GDM1 (cell line): ENCODE measurements at regions not wholly inside any gene's neighbourhood (a gene's known extent, or its start where the extent isn't known, plus 50 kb on each side); places are given as distances from the start of the nearest gene placed in this dataset.

Experiments
- DNase-seq: peaks from one replicate; lab custom pipeline; 2025; lab: John Stamatoyannopoulos, UW

DNA sequence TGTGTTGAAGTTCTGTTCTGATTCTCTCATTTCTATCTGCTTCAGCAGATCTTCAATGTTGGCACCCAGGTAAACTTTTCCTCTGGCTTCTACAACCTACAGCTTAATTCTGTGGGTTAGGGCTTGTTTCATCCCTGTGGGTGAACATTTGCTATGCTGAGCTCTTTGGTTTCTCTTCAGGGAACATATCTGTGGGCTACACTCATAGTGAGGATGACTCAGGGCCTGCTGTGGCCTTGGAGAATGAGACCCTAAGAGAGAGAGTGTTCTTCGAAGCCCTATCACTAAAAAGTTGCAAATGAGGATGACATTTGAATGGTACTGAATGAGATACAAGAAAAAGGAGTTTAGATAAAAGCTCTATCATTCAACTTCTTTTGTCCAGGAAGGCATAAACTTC, 346.2 kb upstream of the CBLB start:
- DNase-seq, result no peak

DNA sequence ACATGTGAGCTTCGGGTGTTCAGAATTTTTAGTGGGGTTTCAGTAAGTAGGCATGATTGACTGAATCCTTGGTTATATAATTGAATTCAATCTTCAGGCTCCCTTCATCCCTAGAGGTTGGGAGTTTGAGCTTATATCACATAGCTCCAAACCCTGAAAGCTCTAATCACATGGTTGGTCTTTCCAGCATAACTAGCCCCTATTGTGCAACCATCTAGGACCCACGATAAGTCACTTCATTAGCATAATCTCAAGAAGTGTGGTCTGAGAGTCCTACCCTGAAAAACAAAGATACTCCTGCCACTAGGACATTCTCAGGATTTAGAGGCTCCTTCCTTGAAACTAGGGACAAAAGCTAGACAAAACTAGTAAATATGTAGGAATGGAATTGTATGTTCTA, 348.9 kb upstream of the CBLB start:
- DNase-seq, result no peak

DNA sequence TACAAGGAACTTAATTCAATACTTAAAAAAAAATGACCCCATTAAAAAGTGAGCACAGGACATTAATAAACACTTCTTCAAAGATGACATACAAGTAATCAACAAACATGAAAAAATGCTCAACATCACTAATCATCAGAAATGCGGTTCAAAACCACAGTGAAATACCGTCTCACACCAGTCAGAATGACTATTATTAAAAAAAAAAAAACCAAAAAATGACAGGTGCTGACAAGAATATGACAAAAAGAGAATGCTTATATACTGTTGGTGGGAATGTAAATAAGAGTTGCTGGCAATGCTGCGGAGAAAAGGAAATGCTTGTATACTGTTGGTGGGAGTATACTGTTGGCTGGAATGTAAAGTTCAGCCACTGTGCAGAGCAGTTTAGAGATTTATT, 358.3 kb upstream of the CBLB start:
- DNase-seq, result no peak

DNA sequence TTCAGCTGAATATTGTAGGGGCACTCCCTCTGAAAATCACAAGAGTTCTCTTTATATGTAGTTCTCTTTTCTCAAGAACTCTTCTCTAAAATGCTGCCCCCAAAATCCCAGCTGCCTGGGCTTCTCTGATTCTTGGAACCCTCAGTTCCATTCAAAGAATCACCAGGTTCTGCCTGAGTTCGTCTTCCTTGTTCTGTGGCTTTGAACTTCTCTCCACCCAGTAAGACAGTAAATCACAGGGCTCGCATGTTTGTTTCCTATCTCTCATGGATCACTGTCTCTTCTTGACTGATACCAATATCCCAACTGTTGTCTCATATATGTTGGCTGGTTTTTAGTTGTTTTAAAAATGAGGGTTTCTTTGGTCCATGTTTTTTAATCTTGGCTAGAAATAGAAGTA, 359.5 kb upstream of the CBLB start:
- no peak for DNase-seq

DNA sequence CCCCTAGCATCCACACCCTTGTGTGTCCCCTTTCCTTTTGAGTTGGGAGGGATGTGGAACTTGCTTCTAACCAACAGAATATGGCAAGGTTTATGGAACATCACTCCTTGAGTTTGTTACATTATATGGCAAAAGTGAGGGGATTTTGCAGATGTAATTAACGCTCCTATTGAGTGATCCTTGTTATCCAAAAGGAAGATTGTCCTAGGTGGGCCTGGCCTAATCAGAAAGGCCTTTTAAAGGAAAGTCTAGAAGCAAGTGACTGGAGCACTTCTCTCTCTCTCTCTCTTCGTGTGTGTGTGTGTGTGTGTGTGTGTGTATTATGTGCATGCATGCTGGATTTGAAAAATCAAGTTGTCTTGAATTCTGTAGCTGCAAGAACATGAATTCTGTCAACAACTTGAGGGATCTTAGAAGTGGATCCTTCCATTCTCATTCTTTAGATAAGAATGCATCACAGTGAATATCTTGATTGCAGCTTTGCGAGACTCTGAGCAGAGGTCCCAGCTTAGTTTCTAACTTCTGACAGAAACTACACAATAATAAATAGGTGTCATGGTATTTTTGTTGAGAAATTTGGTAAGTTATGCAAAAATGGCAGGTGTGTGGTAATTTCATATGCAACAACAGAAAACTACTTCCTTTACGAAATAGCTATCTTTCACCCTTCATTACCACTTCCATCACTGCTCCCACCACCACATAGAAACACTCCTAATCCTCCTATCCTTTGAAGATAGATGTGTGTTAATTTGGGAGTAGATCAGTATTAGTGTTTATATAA, 360.9 kb upstream of the CBLB start:
- DNase-seq, result no peak

DNA sequence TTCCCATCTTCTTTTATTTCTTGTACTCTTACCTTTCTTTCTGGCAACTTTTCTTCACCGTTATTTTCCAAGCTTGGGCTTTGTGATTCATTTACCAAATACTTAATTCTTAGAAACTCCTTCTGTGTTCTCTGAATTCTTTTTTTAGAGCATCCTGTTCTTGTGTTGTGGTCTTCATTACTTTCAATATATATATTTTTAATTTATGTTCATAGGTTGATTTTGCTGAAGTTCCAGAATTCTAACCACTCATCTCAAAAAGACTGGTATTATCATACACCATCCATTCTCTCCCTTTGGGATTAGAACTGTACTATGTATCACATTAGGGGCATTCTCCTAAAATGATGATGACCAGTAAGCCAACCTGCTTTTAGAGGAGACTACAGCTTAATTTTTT, 362.3 kb upstream of the CBLB start:
- no peak for DNase-seq

DNA sequence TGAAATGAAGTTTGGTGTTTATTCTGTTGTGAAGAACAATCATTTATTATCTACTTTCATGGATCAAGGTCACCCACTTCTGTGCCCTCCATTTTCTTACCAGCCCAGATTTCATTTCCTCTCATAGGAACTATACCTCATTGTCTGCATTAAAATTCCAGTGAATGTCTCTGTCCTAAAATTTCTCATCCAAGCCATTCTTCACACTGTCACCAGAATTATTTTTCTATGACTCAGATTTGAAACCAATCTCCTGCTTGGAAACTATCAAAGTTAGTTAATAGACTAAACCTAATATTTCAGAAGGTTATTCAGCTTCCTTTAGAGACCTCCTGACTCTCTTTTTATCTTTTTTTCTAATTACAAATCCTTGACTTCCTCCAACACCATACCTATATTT, 364.1 kb upstream of the CBLB start:
- no peak for DNase-seq

DNA sequence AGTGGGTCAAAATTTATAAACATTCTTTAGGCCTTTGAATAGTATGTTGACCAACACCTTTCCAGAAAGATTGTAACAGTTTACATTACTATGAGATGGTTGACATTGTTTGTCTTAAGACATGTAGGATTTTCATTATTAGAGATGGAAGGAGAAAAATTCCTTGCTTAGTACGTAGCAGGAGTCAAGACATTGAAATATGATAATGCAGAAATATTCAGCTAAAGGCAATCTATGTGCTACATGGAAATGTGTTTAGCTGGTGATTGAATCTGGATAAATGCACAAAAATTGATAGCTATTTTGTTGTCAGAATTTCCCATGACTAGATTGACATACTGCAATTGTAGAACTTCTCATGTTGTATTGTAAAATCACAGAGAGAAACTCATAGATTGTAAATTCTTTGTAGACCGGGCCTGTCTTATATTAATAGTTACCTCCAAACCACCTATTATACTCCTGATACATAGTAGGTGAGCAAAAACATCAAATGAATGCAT, 370.4 kb upstream of the CBLB start:
- no peak for DNase-seq

DNA sequence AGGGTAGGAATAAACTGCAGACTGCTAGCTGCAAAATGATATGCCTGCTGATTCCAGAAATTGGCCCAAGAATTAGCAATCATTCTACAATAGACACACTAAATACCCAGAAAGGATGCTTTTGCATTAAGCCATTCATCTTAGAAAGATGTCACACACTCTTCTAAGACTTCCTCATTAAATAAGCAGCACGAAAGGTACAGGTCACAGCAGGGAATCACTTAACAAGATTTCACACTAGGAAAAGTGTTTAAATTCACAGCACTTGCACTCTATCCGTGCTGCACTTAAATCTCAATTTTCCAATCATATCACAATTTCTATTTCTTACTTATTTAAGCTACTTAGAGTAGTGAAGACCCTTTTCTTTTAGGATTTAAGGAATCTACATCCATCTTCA, 372.8 kb upstream of the CBLB start:
- DNase-seq, result no peak

DNA sequence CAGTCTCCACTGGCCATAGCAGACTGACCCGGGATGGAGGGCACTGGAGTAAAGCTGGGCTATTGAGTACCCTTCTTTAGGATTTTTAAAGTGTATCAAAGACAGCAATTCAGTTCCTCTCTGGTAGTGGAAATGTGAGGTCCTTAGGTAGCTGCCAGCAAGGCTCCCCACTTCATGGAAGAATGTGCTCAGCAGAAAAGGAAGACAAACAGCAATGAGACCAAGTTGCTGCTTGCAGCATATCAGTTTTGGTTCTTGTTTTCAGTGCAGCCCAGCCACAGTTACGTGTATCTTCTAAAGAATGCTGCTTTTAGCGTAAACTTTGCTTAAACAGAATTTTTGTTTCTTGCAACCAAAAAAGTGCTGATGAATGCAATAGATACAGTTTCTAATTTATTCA, 374.0 kb upstream of the CBLB start:
- DNase-seq, result no peak

DNA sequence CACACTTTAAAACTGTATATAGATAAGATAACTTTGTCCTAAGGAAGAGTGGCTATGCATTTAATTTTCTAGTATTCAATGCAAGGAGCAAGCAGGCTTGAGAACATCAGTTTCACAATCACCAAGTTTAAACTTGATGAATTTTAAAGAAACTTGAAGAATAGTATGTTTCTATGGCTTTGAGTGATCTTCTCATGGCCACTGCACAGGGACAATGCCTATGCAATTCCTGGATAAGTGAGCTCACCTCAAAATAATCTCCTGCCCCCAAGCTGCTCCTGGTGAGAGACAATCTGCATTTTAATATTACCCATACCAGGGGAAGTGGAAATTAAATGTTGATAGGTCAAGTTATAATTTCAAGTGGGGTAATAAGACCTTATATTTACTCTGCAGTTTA, 376.6 kb upstream of the CBLB start:
- no peak for DNase-seq

DNA sequence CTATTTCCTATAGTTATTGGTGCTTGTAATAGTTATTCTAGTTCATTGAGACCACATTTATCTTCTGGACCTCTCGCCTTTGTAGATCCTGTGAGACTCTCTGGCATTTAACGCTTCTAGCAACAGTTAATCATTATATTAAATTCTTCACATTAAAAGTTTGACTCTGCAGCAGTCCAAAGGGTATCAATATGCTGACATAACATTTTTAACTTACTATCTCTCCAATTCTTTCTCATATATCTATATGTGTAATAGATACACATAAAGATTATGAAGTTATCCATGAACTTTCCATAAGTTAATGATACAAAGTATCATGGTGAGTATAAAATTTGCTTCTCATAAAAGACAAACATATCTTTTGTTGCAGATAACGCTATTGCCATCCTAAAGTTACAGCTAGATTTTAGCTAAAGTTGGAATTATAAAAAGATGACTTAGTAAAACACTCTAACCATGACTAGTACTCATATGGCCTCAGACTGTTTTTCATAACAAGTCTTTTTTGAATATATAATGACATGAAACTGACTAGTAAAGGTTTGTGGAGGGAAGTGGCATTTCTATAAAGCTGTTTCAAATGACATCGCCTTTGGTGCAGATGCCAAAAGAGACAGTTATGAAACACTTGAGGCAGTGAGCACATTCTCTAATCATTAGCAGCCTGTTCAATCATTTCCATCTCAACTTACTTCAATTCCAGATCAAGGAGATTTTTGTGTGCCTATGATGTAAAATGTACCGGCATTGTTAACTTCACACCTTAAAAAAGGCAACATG, 379.3 kb upstream of the CBLB start:
- DNase-seq, result no peak

DNA sequence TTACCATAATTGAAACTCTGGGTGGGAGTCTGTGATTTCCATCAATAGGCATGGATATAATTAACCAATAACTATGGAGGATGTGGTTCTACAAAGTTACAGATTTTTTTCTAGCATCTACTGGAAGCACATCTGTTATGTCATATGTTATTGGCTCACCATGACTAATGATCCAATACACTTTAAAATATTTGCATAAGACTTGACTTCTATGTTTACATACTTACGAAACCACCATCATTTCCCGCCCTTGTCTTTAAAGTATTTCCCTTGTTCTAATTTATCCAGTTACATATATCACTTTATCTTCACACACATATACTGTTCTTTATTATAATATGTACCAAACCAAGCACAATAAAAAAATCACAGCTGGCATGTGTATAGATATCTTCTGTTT, 380.3 kb upstream of the CBLB start:
- no peak for DNase-seq

DNA sequence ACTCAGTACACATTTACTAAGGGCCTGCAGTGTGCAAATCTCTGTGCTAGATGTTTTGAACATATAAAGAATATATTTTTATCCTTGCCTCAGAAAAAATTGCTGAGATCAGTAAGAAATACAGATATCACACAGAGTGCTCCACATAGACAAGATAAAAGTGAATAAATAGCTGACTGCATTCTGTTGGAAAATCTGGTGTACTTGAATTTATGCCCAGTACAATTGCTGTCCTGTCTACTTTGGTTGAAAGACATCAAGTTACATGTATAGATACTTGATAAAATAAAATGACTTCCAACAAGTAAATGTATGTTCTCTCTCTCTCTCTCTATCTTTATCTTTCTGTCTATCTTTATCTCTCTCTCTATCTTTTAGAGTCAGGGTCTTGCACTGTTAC, 381.2 kb upstream of the CBLB start:
- DNase-seq, result no peak

DNA sequence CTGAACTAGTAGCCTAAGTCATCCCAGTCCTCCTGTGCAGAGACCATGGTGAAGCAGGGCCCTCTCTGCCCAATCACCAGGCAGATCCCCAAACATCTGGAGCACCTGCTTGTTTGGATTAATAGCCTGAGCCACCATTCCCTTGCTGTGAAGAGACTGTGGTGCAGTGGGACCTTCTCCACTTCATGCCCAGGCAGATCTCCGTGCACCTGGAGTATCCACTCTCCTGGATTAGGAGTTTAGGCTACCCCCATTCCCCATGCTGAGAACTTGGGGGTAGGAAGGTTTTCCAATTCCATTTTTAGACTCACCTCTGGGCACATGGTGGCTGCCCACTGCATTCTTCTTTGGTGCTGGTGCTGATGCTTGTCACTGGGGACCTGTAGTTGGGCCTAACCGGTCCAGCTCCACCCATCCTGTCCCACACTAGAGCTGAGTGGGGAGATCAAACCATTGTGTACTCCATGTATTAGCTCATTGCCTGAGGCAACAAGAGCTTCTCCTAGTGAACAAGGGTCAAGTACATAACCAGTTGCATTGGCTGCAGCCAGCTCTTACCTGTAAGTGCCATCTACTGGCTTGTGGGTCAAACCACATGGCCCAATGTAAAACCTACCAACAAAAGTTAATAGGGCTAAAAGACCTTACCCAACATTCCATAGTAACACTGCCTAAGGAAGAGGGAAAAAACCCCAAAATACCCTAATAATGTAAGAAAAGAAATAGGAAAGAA, 382.5 kb upstream of the CBLB start:
- no peak for DNase-seq

DNA sequence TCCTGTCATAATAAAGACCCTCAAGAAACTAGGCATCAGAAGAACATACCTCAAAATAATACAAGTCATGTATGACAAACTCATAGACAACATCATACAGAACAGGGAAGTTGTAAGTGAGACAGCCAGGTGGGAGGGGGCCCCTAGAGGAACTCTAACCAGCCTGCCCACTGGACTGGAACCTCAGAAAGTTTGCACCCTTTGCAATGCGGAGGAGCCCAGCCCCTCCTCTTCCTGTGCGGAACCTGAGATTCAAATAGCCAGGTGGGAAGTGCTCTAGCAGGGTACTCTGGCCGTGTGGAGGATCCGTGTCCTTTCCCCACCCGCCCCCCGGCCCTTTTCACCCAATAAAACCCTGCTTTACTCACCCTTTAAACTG, 387.0 kb upstream of the CBLB start:
- DNase-seq, result no peak

DNA sequence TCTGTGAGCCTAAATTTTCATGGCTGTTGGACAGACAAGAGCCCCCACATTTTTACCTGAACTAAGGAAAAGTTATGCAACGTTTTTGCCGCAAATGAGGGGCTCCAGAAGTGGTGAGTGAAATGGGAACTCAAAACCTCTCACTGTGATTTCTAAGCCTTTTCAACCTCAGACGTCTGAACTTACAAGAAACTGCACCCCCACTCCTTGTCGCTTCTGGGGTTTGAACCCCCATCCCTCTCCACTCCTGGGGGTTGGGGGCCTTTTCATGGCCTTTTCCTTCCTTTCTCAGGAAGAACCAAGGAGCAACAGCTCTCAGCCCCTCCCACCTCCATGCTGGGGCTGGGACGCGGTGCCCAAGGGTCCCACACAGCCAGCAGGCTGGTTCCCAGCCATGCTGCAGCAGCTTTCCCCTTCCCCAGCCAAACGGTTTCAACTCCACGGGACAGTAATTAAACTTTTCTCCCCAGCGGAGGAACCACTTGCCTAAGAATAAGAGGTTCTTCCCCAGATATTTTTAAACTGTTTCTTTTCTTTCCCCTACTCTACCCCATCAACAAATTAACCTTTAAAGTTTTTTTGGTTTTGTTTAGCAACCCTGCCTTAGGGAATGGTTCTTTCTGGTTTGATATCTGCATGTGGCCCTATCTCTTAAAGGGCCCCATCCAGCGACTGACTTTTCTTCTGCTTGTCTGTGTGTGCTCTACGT, 387.6 kb upstream of the CBLB start:
- DNase-seq, result no peak

DNA sequence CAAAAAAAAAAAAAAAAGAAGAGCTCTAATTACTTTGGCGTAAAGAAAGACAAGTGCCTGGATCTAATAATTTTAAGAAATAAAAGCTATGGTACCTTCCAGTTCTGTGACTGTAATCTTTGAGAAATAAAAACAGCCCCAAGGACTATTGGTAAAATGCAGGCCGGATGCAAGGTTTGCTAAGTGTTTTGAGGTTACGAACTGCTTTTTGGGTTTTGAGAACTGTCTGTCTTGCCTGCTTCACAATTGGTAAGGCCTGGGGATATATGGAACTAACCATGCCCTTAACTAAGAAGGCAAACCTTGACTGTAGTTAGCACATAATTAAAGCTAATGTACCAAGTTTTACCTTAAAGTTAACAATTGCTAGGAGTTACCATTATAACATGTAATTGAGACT, 388.4 kb upstream of the CBLB start:
- DNase-seq, result no peak

DNA sequence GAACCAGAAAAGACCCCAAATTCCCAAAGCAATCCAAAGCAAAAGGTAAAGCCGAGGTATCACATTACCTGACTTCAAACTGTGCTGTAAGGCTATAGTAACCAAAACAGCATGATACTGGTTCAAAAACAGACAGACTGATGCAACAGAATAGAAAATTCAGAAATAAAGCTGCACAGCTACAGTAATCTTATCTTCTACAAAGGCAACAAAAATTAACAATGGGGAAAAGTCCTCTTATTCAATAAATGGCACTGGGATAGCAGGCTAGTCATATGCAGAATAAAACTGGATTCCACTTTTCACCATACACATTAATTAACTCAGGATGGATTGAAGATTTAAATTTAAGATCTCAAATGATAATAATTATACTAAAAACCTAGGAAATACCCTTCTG, 392.6 kb upstream of the CBLB start:
- no peak for DNase-seq

DNA sequence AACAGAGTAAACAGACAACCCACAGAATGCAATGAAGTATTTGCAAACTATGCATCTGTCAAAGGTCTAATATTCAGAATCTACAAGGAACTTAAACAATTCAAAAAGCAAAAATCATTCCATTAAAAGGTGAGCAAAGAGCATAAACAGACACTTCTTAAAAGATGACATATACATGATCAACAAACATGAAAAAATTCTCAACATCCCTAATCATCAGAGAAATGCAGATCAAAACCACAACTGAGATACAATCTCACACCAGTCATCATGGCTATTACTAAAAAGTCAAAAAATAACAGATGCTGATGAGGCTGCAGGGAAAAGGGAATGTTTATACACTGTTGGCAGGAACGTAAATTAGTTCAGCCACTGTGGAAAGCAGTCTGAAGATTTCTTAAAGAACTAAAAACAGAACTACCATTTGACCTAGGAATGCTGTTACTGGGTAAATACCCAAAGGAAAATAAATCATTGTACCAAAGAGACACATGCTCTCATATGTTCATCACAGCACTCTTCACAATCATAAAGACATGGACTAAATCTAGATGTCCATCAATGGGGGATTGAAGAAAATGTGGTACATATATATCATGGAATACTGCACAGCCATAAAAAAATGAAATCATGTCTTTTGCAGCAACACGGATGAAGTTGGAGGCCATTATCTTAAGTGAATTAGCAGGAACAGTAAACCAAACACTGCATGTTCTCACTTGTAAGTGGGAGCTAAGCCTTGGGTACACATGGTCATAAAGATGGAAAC, 393.3 kb upstream of the CBLB start:
- no peak for DNase-seq

DNA sequence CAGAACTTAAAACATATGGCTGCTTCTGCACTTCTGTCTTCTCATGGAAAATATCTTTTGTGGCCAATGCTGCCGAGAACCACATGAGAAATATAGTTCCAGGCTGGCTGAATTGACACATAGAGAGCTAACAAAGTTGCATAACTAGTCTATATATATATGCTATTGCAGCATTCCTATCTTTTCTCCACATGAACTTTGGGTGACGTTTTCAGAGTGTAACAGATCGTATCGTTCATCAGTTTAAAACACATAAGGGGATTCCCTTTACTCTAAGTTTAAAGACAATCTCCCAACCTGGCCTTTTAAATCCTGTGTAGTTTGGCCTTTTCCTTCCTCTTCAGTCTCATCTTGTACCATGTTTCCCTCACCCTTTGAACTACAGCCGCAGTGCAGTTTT, 394.2 kb upstream of the CBLB start:
- DNase-seq, result no peak

DNA sequence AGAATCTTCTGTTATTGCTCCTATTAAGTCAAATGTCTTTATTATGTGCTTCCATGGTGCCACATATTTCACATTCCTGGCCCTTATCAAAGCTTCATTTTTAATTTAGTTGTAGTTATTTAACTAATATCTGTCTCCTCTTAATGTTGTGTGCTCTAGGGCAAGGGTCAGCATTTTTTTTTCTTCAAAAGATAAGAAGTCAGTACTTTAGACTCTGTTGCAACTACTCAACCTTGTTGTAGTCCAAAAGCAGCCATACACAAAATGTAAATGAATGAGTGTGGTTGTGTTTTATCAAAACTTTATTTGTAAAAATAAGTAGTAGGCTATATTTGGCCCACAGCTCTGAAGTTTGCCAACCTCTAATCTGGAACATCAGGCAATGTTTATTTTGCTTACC, 394.7 kb upstream of the CBLB start:
- no peak for DNase-seq
